Activated T-helper 1 cell treated with Interleukin-2 at 50 U/mL for 16 hours (primary cell): ENCODE measurements at regions not wholly inside any gene's neighbourhood (a gene's known extent, or its start where the extent isn't known, plus 50 kb on each side); places are given as distances from the start of the nearest gene placed in this dataset.
A peak's percentile ranks its signal among the peaks of the same experiment; 100 is the strongest.

ENCODE experiments used
- DNase-seq: peaks from one replicate; pipeline ENCODE4 v3.0.0-alpha.2; 2020; ENCODE audit warnings: low read depth

- DNase-seq = no peak
Measured at GRCh38 chr5:81855591-81855990, 104.7 kb upstream of the SSBP2 start.

- no peak for DNase-seq
Measured at GRCh38 chr5:81854915-81855314, 104.0 kb upstream of the SSBP2 start.

GRCh38 chr5:81854485-81854884 lies 103.6 kb upstream of the SSBP2 start:
- DNase-seq = no peak

GRCh38 chr5:81853030-81853357 lies 102.1 kb upstream of the SSBP2 start:
- no peak for DNase-seq

GRCh38 chr5:81852291-81853029 lies 101.6 kb upstream of the SSBP2 start:
- no peak for DNase-seq

GRCh38 chr5:81851481-81852178 lies 100.7 kb upstream of the SSBP2 start:
- DNase-seq = peak; percentile 79

GRCh38 chr5:81850501-81851357 lies 99.8 kb upstream of the SSBP2 start:
- no peak for DNase-seq

GRCh38 chr5:81849770-81850367 lies 99.0 kb upstream of the SSBP2 start:
- no peak for DNase-seq

GRCh38 chr5:81848362-81848880 lies 97.5 kb upstream of the SSBP2 start:
- DNase-seq = no peak

- DNase-seq = no peak
Measured at GRCh38 chr5:81846301-81846700, 95.4 kb upstream of the SSBP2 start.

- DNase-seq = no peak
Measured at GRCh38 chr5:81843845-81844244, 92.9 kb upstream of the SSBP2 start.

- DNase-seq = no peak
Measured at GRCh38 chr5:81842795-81843398, 92.0 kb upstream of the SSBP2 start.

GRCh38 chr5:81839034-81839433 lies 88.1 kb upstream of the SSBP2 start:
- no peak for DNase-seq

GRCh38 chr5:81838307-81838906 lies 87.5 kb upstream of the SSBP2 start:
- DNase-seq = no peak

GRCh38 chr5:81837667-81838306 lies 86.9 kb upstream of the SSBP2 start:
- DNase-seq = no peak

GRCh38 chr5:81835814-81836367 lies 85.0 kb upstream of the SSBP2 start:
- no peak for DNase-seq

GRCh38 chr5:81834021-81834660 lies 83.2 kb upstream of the SSBP2 start:
- no peak for DNase-seq

GRCh38 chr5:81830596-81830995 lies 79.7 kb upstream of the SSBP2 start:
- DNase-seq = no peak

GRCh38 chr5:81829242-81829641 lies 78.3 kb upstream of the SSBP2 start:
- no peak for DNase-seq

GRCh38 chr5:81827500-81827899 lies 76.6 kb upstream of the SSBP2 start:
- no peak for DNase-seq
